ENCODE measurements at regions not wholly inside any gene's neighbourhood (a gene's known extent, or its start where the extent isn't known, plus 50 kb on each side); places are given as distances from the start of the nearest gene placed in this dataset.

DNA sequence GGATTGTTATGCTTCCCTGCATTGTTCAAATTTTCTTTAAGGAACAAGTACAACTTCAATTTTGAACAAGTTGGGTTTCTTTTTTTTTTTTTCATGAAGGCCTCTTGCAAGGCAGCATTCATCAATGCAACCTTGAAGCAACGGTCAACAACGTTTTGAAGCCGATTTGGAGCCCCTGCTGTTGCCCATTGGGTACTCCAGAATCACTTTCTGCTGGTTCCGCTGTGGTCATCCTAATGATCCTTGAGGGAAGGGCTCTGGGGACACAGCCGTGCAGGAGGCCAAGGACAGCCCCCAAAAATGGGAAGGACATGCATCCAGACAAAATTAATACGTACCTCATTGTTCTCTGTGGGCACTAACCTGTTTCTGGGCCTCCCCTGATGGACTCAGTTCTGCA, 84.6 kb upstream of the MGMT start:
- intact Hi-C loops (cut with DNase I) = no loop called here
- no peak overlapping the region for H3K4me3 ChIP-seq
- TF ChIP-seq EP300 (IDR thresholded peaks at IDR 0.05) (no peak), POLR2A (IDR thresholded peaks at IDR 0.05) (no peak)
- TF ChIP-seq, protein P1, sequence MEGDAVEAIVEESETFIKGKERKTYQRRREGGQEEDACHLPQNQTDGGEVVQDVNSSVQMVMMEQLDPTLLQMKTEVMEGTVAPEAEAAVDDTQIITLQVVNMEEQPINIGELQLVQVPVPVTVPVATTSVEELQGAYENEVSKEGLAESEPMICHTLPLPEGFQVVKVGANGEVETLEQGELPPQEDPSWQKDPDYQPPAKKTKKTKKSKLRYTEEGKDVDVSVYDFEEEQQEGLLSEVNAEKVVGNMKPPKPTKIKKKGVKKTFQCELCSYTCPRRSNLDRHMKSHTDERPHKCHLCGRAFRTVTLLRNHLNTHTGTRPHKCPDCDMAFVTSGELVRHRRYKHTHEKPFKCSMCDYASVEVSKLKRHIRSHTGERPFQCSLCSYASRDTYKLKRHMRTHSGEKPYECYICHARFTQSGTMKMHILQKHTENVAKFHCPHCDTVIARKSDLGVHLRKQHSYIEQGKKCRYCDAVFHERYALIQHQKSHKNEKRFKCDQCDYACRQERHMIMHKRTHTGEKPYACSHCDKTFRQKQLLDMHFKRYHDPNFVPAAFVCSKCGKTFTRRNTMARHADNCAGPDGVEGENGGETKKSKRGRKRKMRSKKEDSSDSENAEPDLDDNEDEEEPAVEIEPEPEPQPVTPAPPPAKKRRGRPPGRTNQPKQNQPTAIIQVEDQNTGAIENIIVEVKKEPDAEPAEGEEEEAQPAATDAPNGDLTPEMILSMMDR (IDR thresholded peaks at IDR 0.05) = no peak
- no peak overlapping the region for H3K27ac ChIP-seq
- no peaks in the 10 kb centered on the region for H3K27me3 ChIP-seq
- no peak for DNase-seq
- no peaks in the 10 kb centered on the region for H3K36me3 ChIP-seq
- whole genome bisulfite sequencing, 3 donors = 91 to 94% (median 92%) methylated on average over 6 of the region's 6 CpGs
- no peaks in the 10 kb centered on the region for H3K4me1 ChIP-seq (ENCODE audit: insufficient read depth)
- H3K9me3 ChIP-seq = no peaks in the 10 kb centered on the region

DNA sequence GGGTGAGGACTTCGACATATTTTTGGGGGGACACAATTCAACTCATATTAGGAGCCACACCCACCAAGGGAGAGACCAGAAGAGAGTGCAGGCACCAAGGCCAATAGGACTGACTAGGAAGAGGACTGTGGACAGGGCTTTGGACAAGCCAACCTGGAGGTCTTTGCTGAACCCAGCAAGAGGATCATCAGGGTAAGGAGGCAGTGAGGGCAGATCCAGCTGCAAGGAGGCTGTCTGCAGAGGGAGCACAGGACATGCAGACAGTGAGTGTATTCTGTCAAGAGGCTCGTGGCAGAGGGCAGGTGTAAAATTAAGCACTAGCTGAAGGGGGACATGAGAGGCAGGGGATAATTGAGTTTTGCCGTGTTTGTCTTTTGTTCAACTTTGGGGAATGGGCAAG, 83.4 kb upstream of the MGMT start:
- no peak for DNase-seq
- no peak overlapping the region for H3K4me3 ChIP-seq
- 85 to 92% (median 90%) methylated on average over 3 of the region's 3 CpGs for WGBS, 3 donors
- H3K4me1 ChIP-seq (ENCODE audit: insufficient read depth) = no peaks in the 10 kb centered on the region
- intact Hi-C loops (cut with DNase I) = no loop called here
- H3K27ac ChIP-seq = no peak overlapping the region
- H3K36me3 ChIP-seq = no peaks in the 10 kb centered on the region
- TF ChIP-seq EP300 (IDR thresholded peaks at IDR 0.05) (no peak), POLR2A (IDR thresholded peaks at IDR 0.05) (no peak)
- TF ChIP-seq, protein P1 (IDR thresholded peaks at IDR 0.05) = no peak
- H3K9me3 ChIP-seq = no peaks in the 10 kb centered on the region
- no peaks in the 10 kb centered on the region for H3K27me3 ChIP-seq

DNA sequence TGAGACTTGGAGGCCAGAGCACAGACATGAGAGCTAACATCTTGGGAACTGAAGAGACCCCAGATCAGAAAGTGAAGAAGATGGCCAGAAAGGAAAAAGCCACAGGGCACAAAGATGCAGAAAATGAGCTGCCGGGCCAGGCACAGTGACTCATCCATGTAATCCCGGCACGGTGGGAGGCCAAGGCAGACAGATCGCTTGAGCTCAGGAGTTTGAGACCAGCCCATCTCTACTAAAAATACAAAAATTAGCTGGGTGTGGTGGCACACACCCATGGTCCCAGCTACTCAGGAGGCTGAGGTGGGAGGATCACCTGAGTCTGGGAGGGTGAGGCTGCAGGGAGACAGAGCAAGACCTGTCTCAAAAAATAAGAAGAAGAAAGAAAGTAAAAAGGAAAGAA, 81.4 kb upstream of the MGMT start:
- 89 to 94% (median 93%) methylated on average over 4 of the region's 4 CpGs for WGBS, 3 donors
- Histone ChIP-seq H3K4me3 (no peak overlapping the region), H3K27ac (no peak overlapping the region), H3K9me3 (no peaks in the 10 kb centered on the region), H3K4me1 (ENCODE audit: insufficient read depth) (no peaks in the 10 kb centered on the region), H3K27me3 (no peaks in the 10 kb centered on the region), H3K36me3 (no peaks in the 10 kb centered on the region)
- DNase-seq = no peak
- TF ChIP-seq EP300 (IDR thresholded peaks at IDR 0.05) (no peak), POLR2A (IDR thresholded peaks at IDR 0.05) (no peak)
- TF ChIP-seq, protein P1 (IDR thresholded peaks at IDR 0.05) = no peak
- intact Hi-C loops (cut with DNase I) = no loop called here

DNA sequence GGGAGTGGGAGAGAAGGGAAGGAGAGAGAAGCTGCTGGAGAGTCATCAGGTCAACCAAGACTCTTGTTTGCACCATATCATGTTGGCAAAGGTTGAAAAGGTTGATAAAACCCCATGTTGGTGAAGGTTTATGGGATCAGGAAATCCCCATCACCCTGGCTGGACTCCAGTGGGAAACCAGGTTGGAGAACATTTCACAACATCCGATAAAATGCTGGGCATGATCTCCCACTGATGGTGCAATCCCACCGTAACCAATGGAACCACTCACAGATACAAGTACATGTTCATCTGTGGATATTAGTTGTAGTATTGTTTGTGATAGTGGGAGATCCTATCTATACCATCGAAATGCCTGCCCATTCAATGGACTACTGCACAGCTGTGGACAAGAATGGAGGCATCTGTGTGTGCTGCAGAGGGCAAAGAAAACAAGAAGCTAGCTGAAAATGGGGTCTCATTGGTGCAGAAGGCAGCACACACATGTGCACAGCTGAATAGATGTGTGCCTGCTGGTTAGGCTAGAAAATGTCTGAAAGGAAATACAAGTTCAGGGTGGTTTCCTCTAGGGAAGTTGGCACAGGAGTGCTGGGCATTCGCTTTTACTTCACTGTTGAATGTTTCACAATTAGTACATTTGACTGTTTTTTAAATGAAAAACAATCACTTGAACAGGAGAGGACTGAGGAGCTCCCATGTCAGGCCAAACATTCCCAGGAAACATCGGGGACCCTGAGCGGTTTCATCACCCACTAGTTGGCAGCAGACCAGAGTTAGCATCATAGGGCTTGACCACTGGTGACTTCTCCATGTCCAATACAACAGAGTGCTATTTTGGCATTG, 80.4 kb upstream of the MGMT start:
- Histone ChIP-seq H3K36me3 (no peaks in the 10 kb centered on the region), H3K27me3 (no peaks in the 10 kb centered on the region), H3K9me3 (no peaks in the 10 kb centered on the region), H3K4me3 (no peak overlapping the region), H3K4me1 (ENCODE audit: insufficient read depth) (no peaks in the 10 kb centered on the region), H3K27ac (no peak overlapping the region)
- no peak for DNase-seq
- 84 to 90% (median 89%) methylated on average over 6 of the region's 6 CpGs for WGBS, 3 donors
- TF ChIP-seq EP300 (IDR thresholded peaks at IDR 0.05) = no peak
- TF ChIP-seq, protein P1 (IDR thresholded peaks at IDR 0.05) = no peak
- no peak for TF ChIP-seq POLR2A (IDR thresholded peaks at IDR 0.05)
- intact Hi-C loops (cut with DNase I) = no loop called here

Measured in ovary (tissue), 7 donors.